Lung (tissue), 11 donors: ENCODE measurements at regions not wholly inside any gene's neighbourhood (a gene's known extent, or its start where the extent isn't known, plus 50 kb on each side); places are given as distances from the start of the nearest gene placed in this dataset.

Experiments used
- ATAC-seq: fragments of 200-7000 bp; cut with Tn5 transposase; one replicate; pipeline ENCODE4 v1.9.1; 2020; ENCODE audit warnings: moderate number of reproducible peaks; ENCODE audit not compliant: insufficient read depth, low FRiP score
- DNase-seq, 3 donors: peaks; one replicate each; pipeline ENCODE4 v3.0.0-alpha.2; 2013 to 2017
- H3K27ac ChIP-seq, 2 donors: one replicate each; pipeline ENCODE4 v1.5.1; 2013; ENCODE audit warnings: mild to moderate bottlenecking in 2 of 2, moderate library complexity in 2 of 2, control low read depth in 1 of 2, inconsistent platforms in 1 of 2, low read depth in 1 of 2, low read length in 1 of 2
- H3K27me3 ChIP-seq, 3 donors: one replicate each; pipeline ENCODE4 v1.5.1; 2013; ENCODE audit warnings: low read length in 2 of 3; ENCODE audit not compliant: control insufficient read depth in 3 of 3, insufficient read depth in 3 of 3
- H3K36me3 ChIP-seq, 4 donors: one replicate each; pipeline ENCODE4 v1.5.1; 2013; ENCODE audit warnings: low read length in 4 of 4, mild to moderate bottlenecking in 1 of 4, moderate library complexity in 1 of 4; ENCODE audit not compliant: control insufficient read depth in 4 of 4, insufficient read depth in 4 of 4
- H3K4me1 ChIP-seq, 5 donors: one replicate each; pipeline ENCODE4 v1.5.1; 2013; ENCODE audit warnings: low read length in 5 of 5, mild to moderate bottlenecking in 2 of 5, moderate library complexity in 1 of 5; ENCODE audit not compliant: control insufficient read depth in 5 of 5, insufficient read depth in 5 of 5
- H3K4me3 ChIP-seq: one replicate; pipeline ENCODE4 v1.5.1; 2013; ENCODE audit warnings: mild to moderate bottlenecking, control low read depth, moderate library complexity
- H3K9ac ChIP-seq, 2 donors: one replicate each; pipeline ENCODE4 v1.5.1; 2013; ENCODE audit warnings: low read length in 2 of 2, control low read depth in 1 of 2; ENCODE audit not compliant: insufficient read depth in 1 of 2
- H3K9me3 ChIP-seq, 4 donors: one replicate each; pipeline ENCODE4 v1.5.1; 2013; ENCODE audit warnings: low read length in 3 of 4, mild to moderate bottlenecking in 1 of 4, moderate library complexity in 1 of 4; ENCODE audit not compliant: control insufficient read depth in 4 of 4, insufficient read depth in 3 of 4
- CTCF ChIP-seq: IDR thresholded peaks from 2 replicates; pipeline ENCODE4 v1.5.1; 2012; ENCODE audit warnings: mild to moderate bottlenecking; ENCODE audit errors: control extremely low read depth, extremely low read depth
- WGBS, 2 donors: extraction: QIAGEN DNeasy Blood & Tissue Kit; methylation state at CpG; one replicate each; pipeline ENCODE4 v1.1.7; 2013; 5-methylcytosine and 5-hydroxymethylcytosine counted together
- donor health status: control.
- donor health status: control.
- donor health status: Bipolar disorder and iron deficiency.
- donor health status: healthy.
- donor health status: DM: yes; HTN: yes; CAD: no.

- Histone ChIP-seq H3K4me3 (no peak overlapping the region), H3K36me3 (no peaks in the 10 kb centered on the region), H3K9me3 (no peaks in the 10 kb centered on the region), H3K9ac (no peak overlapping the region), H3K27ac (no peak overlapping the region), H3K4me1 (no peaks in the 10 kb centered on the region), H3K27me3 (no peaks in the 10 kb centered on the region)
- no peak for DNase-seq
- TF ChIP-seq CTCF, result no peak
- 36 to 58% methylated on average over 2 of the region's 2 CpGs for WGBS, 2 donors
- no peak for ATAC-seq
Measured at GRCh38 chr2:769771-770170, 92.6 kb upstream of the TMEM18 start.

- no peak for TF ChIP-seq CTCF
- Histone ChIP-seq H3K9ac (no peak overlapping the region), H3K27ac (no peak overlapping the region), H3K9me3 (no peaks in the 10 kb centered on the region), H3K4me3 (no peak overlapping the region), H3K4me1 (no peaks in the 10 kb centered on the region), H3K36me3 (no peaks in the 10 kb centered on the region), H3K27me3 (no peaks in the 10 kb centered on the region)
- no peak for DNase-seq
- WGBS, 2 donors, result 78 to 83% methylated on average over 10 of the region's 10 CpGs
- no peak for ATAC-seq
Measured at GRCh38 chr2:768451-768850, 91.2 kb upstream of the TMEM18 start.

- DNase-seq (no peak), ATAC-seq (no peak)
- Histone ChIP-seq H3K4me3 (no peak overlapping the region), H3K36me3 (no peaks in the 10 kb centered on the region), H3K4me1 (no peaks in the 10 kb centered on the region), H3K27me3 (no peaks in the 10 kb centered on the region), H3K9me3 (no peaks in the 10 kb centered on the region), H3K27ac (no peak overlapping the region), H3K9ac (no peak overlapping the region)
- TF ChIP-seq CTCF, result no peak
- WGBS, 2 donors, result 82 to 83% methylated on average over 4 of the region's 4 CpGs
Measured at GRCh38 chr2:767944-768343, 90.7 kb upstream of the TMEM18 start.

- no peak for DNase-seq
Measured at GRCh38 chr2:767440-767839, 90.2 kb upstream of the TMEM18 start.

More at GRCh38 chr2:767440-767839, 90.2 kb upstream of the TMEM18 start:
- no peaks in the 10 kb centered on the region for H3K36me3 ChIP-seq
- whole genome bisulfite sequencing, 2 donors, result 63 to 65% methylated on average over 9 of the region's 9 CpGs
- H3K27me3 ChIP-seq, result no peaks in the 10 kb centered on the region
- no peaks in the 10 kb centered on the region for H3K4me1 ChIP-seq
- H3K4me3 ChIP-seq, result no peak overlapping the region
- no peak for ATAC-seq
- no peak for TF ChIP-seq CTCF
- no peak overlapping the region for H3K9ac ChIP-seq
- no peak overlapping the region for H3K27ac ChIP-seq
- no peaks in the 10 kb centered on the region for H3K9me3 ChIP-seq
